Vagina (tissue), 2 donors: ENCODE measurements at regions not wholly inside any gene's neighbourhood (a gene's known extent, or its start where the extent isn't known, plus 50 kb on each side); places are given as distances from the start of the nearest gene placed in this dataset.

Source experiments
- DNase-seq, 2 donors: peaks; one replicate each; pipeline ENCODE4 v3.0.0-alpha.2; 2017; ENCODE audit errors: extremely low spot score in 2 of 2
- H3K27ac ChIP-seq: fragments of 200-600 bp; sonication (generic); one replicate; pipeline ENCODE4 v1.5.1; 2019
- H3K27me3 ChIP-seq: fragments of 200-600 bp; sonication (generic); one replicate; pipeline ENCODE4 v1.5.1; 2019
- H3K36me3 ChIP-seq, 2 donors: fragments of 200-600 bp; sonication (generic); one replicate each; pipeline ENCODE4 v1.5.1; 2017 to 2019
- H3K4me1 ChIP-seq: fragments of 200-600 bp; sonication (generic); one replicate; pipeline ENCODE4 v1.5.1; 2019
- H3K4me3 ChIP-seq, 2 donors: fragments of 200-600 bp; sonication (generic); 1 replicate in 1 of 2; 2 replicates in 1 of 2; pipeline ENCODE4 v1.5.1; 2016 to 2019
- H3K9me3 ChIP-seq: fragments of 200-600 bp; sonication (generic); one replicate; pipeline ENCODE4 v1.5.1; 2019
- CTCF ChIP-seq, 3 experiments: fragments of 450-650 bp in 2 of 3; fragments of 200-600 bp in 1 of 3; sonication (generic) in 1 of 3; IDR thresholded peaks; one replicate each; pipeline ENCODE4 v1.5.1; 2017 to 2019; ENCODE audit warnings: antibody characterized with exemption in 3 of 3, mild to moderate bottlenecking in 2 of 3, moderate library complexity in 2 of 3
- POLR2A ChIP-seq, 2 donors: fragments of 450-650 bp; IDR thresholded peaks; one replicate each; pipeline ENCODE4 v1.6.1; 2017; ENCODE audit warnings: antibody characterized with exemption in 2 of 2, mild to moderate bottlenecking in 2 of 2, moderate library complexity in 2 of 2
- POLR2AphosphoS5 ChIP-seq, 2 donors: sonication (generic); formaldehyde crosslinking; IDR thresholded peaks; one replicate each; pipeline ENCODE4 v1.9.0; 2017; ENCODE audit warnings: antibody characterized with exemption in 2 of 2, mild to moderate bottlenecking in 2 of 2, low read depth in 1 of 2; ENCODE audit not compliant: insufficient read depth in 1 of 2
- intact Hi-C: fragments of 100-400 bp; cut with DNase I; formaldehyde crosslinking; loops from one replicate; pipeline ENCODE4 v1.15.1; 2023

DNA sequence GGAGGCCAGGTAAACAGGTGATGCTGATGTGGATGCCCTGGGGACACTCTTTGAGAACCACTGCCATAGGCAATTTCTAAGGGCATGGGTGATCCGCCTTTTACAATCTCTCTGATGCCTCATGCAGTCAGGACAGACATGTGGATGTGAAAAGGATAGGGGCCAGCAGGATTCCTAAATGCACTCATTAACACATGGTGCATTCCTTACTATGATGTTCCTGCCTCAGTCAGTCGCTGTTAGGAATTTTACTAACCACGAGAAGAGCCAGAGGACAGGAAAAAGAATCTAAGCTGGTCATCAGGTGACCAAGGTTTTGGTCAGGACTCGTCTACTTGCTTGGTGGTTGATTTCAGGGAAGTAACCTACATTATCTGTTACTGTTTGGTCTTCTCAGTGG, 191.0 kb downstream of the ARL4C start:
- TF ChIP-seq POLR2A (IDR thresholded peaks at IDR 0.05): no peak
- no peak for TF ChIP-seq POLR2AphosphoS5 (IDR thresholded peaks at IDR 0.05; ENCODE audit: insufficient read depth in 1 of 2, low read depth in 1 of 2)
- no peak for TF ChIP-seq CTCF (IDR thresholded peaks at IDR 0.05)
- intact Hi-C loops: no loop called here
- Histone ChIP-seq H3K36me3 (no peaks in the 10 kb centered on the region), H3K4me1 (no peaks in the 10 kb centered on the region), H3K27ac (no peak overlapping the region), H3K27me3 (no peaks in the 10 kb centered on the region), H3K4me3 (no peak overlapping the region), H3K9me3 (no peaks in the 10 kb centered on the region)
- DNase-seq: no peak

DNA sequence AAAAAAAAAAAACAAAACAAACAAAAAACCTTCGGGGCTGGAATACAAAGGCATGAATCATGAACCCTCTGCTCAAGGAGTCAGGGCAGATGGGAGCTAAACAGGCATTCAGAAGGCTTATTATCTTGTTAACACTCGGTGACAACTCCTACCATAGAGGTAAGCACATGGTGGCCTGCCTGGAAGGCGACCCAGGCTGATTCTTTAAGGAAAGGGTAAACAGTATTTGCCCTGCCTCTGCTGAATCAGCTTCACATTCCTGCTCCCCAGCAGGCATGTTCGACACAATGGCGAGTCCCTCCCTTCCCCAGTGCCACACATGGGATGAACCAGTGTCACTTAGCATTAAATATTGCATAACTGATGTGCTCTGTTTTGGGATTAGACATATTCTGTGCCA, 191.9 kb downstream of the ARL4C start:
- H3K27me3 ChIP-seq: no peaks in the 10 kb centered on the region
- no peaks in the 10 kb centered on the region for H3K36me3 ChIP-seq
- TF ChIP-seq CTCF (IDR thresholded peaks at IDR 0.05) (no peak), POLR2A (IDR thresholded peaks at IDR 0.05) (no peak), POLR2AphosphoS5 (IDR thresholded peaks at IDR 0.05; ENCODE audit: insufficient read depth in 1 of 2, low read depth in 1 of 2) (no peak)
- DNase-seq: no peak
- no peaks in the 10 kb centered on the region for H3K9me3 ChIP-seq
- no peak overlapping the region for H3K27ac ChIP-seq
- intact Hi-C loops: no loop called here
- no peak overlapping the region for H3K4me3 ChIP-seq
- H3K4me1 ChIP-seq: no peaks in the 10 kb centered on the region

DNA sequence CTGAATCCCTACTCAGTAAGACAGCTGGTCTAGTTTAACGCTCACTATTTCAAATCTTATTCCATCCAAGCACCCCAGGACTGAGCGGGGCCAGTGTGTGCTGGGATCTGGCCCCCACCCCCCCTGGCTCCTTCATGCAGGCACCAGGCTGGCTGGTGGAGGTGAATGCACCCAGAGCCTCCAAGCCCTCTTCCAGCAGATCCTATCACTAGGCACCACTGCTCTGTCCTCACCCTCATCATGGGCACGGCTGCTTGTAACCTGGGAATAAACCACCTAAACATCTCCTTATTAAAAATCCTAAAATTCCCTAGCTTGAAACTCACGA, 194.3 kb downstream of the ARL4C start:
- intact Hi-C loops: no loop called here
- DNase-seq: no peak
- TF ChIP-seq POLR2A (IDR thresholded peaks at IDR 0.05) (no peak), POLR2AphosphoS5 (IDR thresholded peaks at IDR 0.05; ENCODE audit: insufficient read depth in 1 of 2, low read depth in 1 of 2) (no peak), CTCF (IDR thresholded peaks at IDR 0.05) (no peak)

GRCh38 chr2:234300932-234301823, 195.7 kb downstream of the ARL4C start:
- no peak for DNase-seq
- no peak overlapping the region for H3K4me3 ChIP-seq
- no peaks in the 10 kb centered on the region for H3K4me1 ChIP-seq
- H3K36me3 ChIP-seq: no peaks in the 10 kb centered on the region
- H3K27ac ChIP-seq: no peak overlapping the region
- no peaks in the 10 kb centered on the region for H3K27me3 ChIP-seq
- intact Hi-C loops: no loop called here
- TF ChIP-seq POLR2AphosphoS5 (IDR thresholded peaks at IDR 0.05; ENCODE audit: insufficient read depth in 1 of 2, low read depth in 1 of 2) (no peak), POLR2A (IDR thresholded peaks at IDR 0.05) (no peak), CTCF (IDR thresholded peaks at IDR 0.05) (no peak)
- no peaks in the 10 kb centered on the region for H3K9me3 ChIP-seq

More for the DNA sequence above, 194.3 kb downstream of the ARL4C start:
- Histone ChIP-seq H3K4me3 (no peak overlapping the region), H3K9me3 (no peaks in the 10 kb centered on the region), H3K36me3 (no peaks in the 10 kb centered on the region), H3K4me1 (no peaks in the 10 kb centered on the region), H3K27me3 (no peaks in the 10 kb centered on the region), H3K27ac (no peak overlapping the region)

DNA sequence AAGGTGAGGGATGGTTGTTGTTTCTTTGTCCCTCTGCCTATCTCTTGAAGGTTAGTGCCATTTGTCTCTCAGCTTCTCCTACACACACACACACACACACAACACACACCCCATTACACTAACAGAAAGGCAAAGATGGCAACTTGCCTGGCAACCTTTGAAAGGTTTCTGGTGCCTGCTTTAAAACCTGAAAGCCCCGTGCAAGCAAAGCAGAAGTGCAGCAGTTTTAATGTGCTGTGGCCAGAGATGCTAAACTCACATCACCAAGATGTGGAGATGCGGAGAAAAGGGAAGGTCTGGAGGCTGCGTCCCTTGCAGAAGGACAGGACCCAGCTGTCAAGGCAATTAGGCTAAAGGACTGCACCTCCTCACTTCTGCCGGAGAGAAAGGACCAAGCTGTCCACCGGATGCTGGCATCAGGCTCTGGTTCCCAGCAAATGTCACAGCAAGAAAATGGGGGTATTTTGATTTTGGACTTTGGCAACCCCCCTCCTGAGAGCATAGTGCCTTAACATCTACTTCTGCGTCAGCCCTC, 196.4 kb downstream of the ARL4C start:
- H3K9me3 ChIP-seq: no peaks in the 10 kb centered on the region
- no peaks in the 10 kb centered on the region for H3K27me3 ChIP-seq
- H3K27ac ChIP-seq: no peak overlapping the region
- H3K4me3 ChIP-seq: no peak overlapping the region
- H3K4me1 ChIP-seq: no peaks in the 10 kb centered on the region
- DNase-seq: no peak
- intact Hi-C loops: no loop called here
- no peaks in the 10 kb centered on the region for H3K36me3 ChIP-seq
- TF ChIP-seq POLR2A (IDR thresholded peaks at IDR 0.05) (no peak), POLR2AphosphoS5 (IDR thresholded peaks at IDR 0.05; ENCODE audit: insufficient read depth in 1 of 2, low read depth in 1 of 2) (no peak), CTCF (IDR thresholded peaks at IDR 0.05) (no peak)
